ENCODE measurements at regions not wholly inside any gene's neighbourhood (a gene's known extent, or its start where the extent isn't known, plus 50 kb on each side); places are given as distances from the start of the nearest gene placed in this dataset.

GRCh38 chr13:34619326-34619725 lies 322.7 kb upstream of the NBEA start:
- no peak overlapping the region for H3K4me3 ChIP-seq (ENCODE audit: low read depth, low read length)
- no peak for DNase-seq (ENCODE audit: low read depth)
- no peak for TF ChIP-seq CTCF (conservative IDR thresholded peaks at IDR 0.05; ENCODE audit: low read depth, low read length)

- H3K4me3 ChIP-seq (ENCODE audit: low read depth, low read length): no peak overlapping the region
- no peak for DNase-seq (ENCODE audit: low read depth)
- no peak for TF ChIP-seq CTCF (conservative IDR thresholded peaks at IDR 0.05; ENCODE audit: low read depth, low read length)
Observed at GRCh38 chr13:34620074-34620850, 321.8 kb upstream of the NBEA start.

- no peak overlapping the region for H3K4me3 ChIP-seq (ENCODE audit: low read depth, low read length)
- TF ChIP-seq CTCF (conservative IDR thresholded peaks at IDR 0.05; ENCODE audit: low read depth, low read length): no peak
- DNase-seq (ENCODE audit: low read depth): no peak
Observed at GRCh38 chr13:34620862-34621261, 321.2 kb upstream of the NBEA start.

- H3K4me3 ChIP-seq (ENCODE audit: low read depth, low read length): no peak overlapping the region
- TF ChIP-seq CTCF (conservative IDR thresholded peaks at IDR 0.05; ENCODE audit: low read depth, low read length): no peak
Observed at GRCh38 chr13:34623331-34623730, 318.7 kb upstream of the NBEA start.

GRCh38 chr13:34627509-34628208 lies 314.4 kb upstream of the NBEA start:
- H3K4me3 ChIP-seq (ENCODE audit: low read depth, low read length): no peak overlapping the region
- no peak for DNase-seq (ENCODE audit: low read depth)
- TF ChIP-seq CTCF (conservative IDR thresholded peaks at IDR 0.05; ENCODE audit: low read depth, low read length): no peak

More at GRCh38 chr13:34623331-34623730, 318.7 kb upstream of the NBEA start:
- DNase-seq (ENCODE audit: low read depth): no peak

GRCh38 chr13:34628209-34628682 lies 313.8 kb upstream of the NBEA start:
- no peak for DNase-seq (ENCODE audit: low read depth)
- no peak for TF ChIP-seq CTCF (conservative IDR thresholded peaks at IDR 0.05; ENCODE audit: low read depth, low read length)
- H3K4me3 ChIP-seq (ENCODE audit: low read depth, low read length): no peak overlapping the region

All from choroid plexus epithelial cell (primary cell).